A549 (cell line): ENCODE measurements at regions not wholly inside any gene's neighbourhood (a gene's known extent, or its start where the extent isn't known, plus 50 kb on each side); places are given as distances from the start of the nearest gene placed in this dataset.

Experiments used
- ATAC-seq, 2 experiments: fragments of 200-7000 bp in 1 of 2; fragments of >200 bp in 1 of 2; cut with Nextera tagmentation in 1 of 2; cut with Tn5 transposase in 1 of 2; 3 replicates each; pipeline versions ENCODE4 v1.8.0 to v1.9.1; 2018 to 2020; ENCODE audit warnings: mild to moderate bottlenecking in 1 of 2, moderate library complexity in 1 of 2
- CTCF ChIA-PET: fragments of 300-600 bp; sonication (Branson Sonifier 250); formaldehyde crosslinking; extraction: SDS; loops from one replicate; lab custom pipeline; 2021; ENCODE audit warnings: antibody characterized with exemption, inconsistent platforms; lab: Yijun Ruan, JAX
- POLR2A ChIA-PET: fragments of 350-600 bp; formaldehyde crosslinking; extraction: SDS; loops from one replicate; lab custom pipeline; 2021; ENCODE audit warnings: antibody characterized with exemption, inconsistent platforms; lab: Yijun Ruan, JAX
- DNase-seq, 2 experiments: peaks; one replicate each; pipeline versions ENCODE4 v3.0.0 to v3.0.0-alpha.2; 2011 to 2016; ENCODE audit warnings: low read depth in 1 of 2, low spot score in 1 of 2
- FAIRE-seq: peaks from 2 replicates; lab custom pipeline; 2011; peaks lifted over from hg19 to GRCh38; lab: Jason Lieb, UNC
- H3K27ac ChIP-seq, 2 experiments: fragments of >200 bp; sonication (Bioruptor Twin); formaldehyde crosslinking; 3 replicates each; pipeline ENCODE4 v1.5.1; 2016 to 2017
- H3K4me1 ChIP-seq: fragments of >200 bp; sonication (Bioruptor Twin); formaldehyde crosslinking; 3 replicates; pipeline ENCODE4 v1.6.1; 2016
- H3K4me2 ChIP-seq: fragments of >200 bp; sonication (Bioruptor Twin); formaldehyde crosslinking; 3 replicates; pipeline ENCODE4 v1.6.1; 2016
- H3K4me3 ChIP-seq: fragments of >200 bp; sonication (Bioruptor Twin); formaldehyde crosslinking; 3 replicates; pipeline ENCODE4 v1.5.1; 2016
- H3K9me3 ChIP-seq: fragments of >200 bp; sonication (Bioruptor Twin); formaldehyde crosslinking; 3 replicates; pipeline ENCODE4 v1.6.1; 2016
- CHD4 ChIP-seq: fragments of 200-600 bp; sonication (generic); IDR thresholded peaks from 2 replicates; pipeline ENCODE4 v1.6.1; 2016; ENCODE audit warnings: antibody characterized with exemption, mild to moderate bottlenecking, borderline replicate concordance
- EHMT2 ChIP-seq: fragments of 200-600 bp; sonication (generic); IDR thresholded peaks from 2 replicates; pipeline ENCODE4 v1.6.1; 2016; ENCODE audit warnings: antibody characterized with exemption, low read depth, mild to moderate bottlenecking, moderate library complexity
- EP300 ChIP-seq, 2 experiments: fragments of >200 bp; sonication (Bioruptor Twin); formaldehyde crosslinking; IDR thresholded peaks; 2 replicates in 1 of 2; 3 replicates in 1 of 2; pipeline ENCODE4 v1.6.1; 2016 to 2017
- ESRRA ChIP-seq: fragments of 150-350 bp; IDR thresholded peaks from 2 replicates; pipeline ENCODE4 v1.6.1; 2014; ENCODE audit warnings: mild to moderate bottlenecking, low read length, borderline replicate concordance
- FOXS1 ChIP-seq: fragments of 250-450 bp; sonication (Bioruptor Pico); IDR thresholded peaks from 2 replicates; pipeline ENCODE4 v1.5.0; 2020; ENCODE audit warnings: mild to moderate bottlenecking, moderate library complexity
- HDAC2 ChIP-seq: fragments of 200-600 bp; sonication (generic); IDR thresholded peaks from 2 replicates; pipeline ENCODE4 v1.6.1; 2016
- HOXA7 ChIP-seq: fragments of 250-450 bp; sonication (Bioruptor Pico); IDR thresholded peaks from 2 replicates; pipeline ENCODE4 v1.5.0; 2020; ENCODE audit warnings: mild to moderate bottlenecking, moderate library complexity
- HOXB5 ChIP-seq: fragments of 250-450 bp; sonication (Bioruptor Pico); IDR thresholded peaks from 2 replicates; pipeline ENCODE4 v1.5.0; 2020; ENCODE audit warnings: mild to moderate bottlenecking, moderate library complexity
- KDM5A ChIP-seq: fragments of 200-600 bp; sonication (generic); IDR thresholded peaks from 2 replicates; pipeline ENCODE4 v1.6.1; 2016; ENCODE audit warnings: antibody characterized with exemption, mild to moderate bottlenecking
- MAFK ChIP-seq: fragments of 450-650 bp; IDR thresholded peaks from 2 replicates; pipeline ENCODE4 v1.6.1; 2014; ENCODE audit not compliant: partially characterized antibody
- MAX ChIP-seq: IDR thresholded peaks from 2 replicates; pipeline ENCODE4 v1.6.1; 2012
- NPAS2 ChIP-seq: fragments of 250-450 bp; sonication (Bioruptor Pico); IDR thresholded peaks from 2 replicates; pipeline ENCODE4 v1.8.0; 2022; ENCODE audit warnings: mild to moderate bottlenecking, moderate library complexity, borderline replicate concordance
- PBX3 ChIP-seq: IDR thresholded peaks from 2 replicates; pipeline ENCODE4 v1.6.1; 2012
- RAD21 ChIP-seq, 2 experiments: fragments of >200 bp in 1 of 2; sonication (Bioruptor Twin) in 1 of 2; formaldehyde crosslinking in 1 of 2; IDR thresholded peaks in 1 of 2; conservative IDR thresholded peaks in 1 of 2; 2 replicates in 1 of 2; 3 replicates in 1 of 2; pipeline ENCODE4 v1.6.1; 2012 to 2018; ENCODE audit warnings: inconsistent platforms in 1 of 2
- RARB ChIP-seq: fragments of 250-450 bp; sonication (Bioruptor Pico); IDR thresholded peaks from 2 replicates; pipeline ENCODE4 v1.8.0; 2021; ENCODE audit warnings: mild to moderate bottlenecking, moderate library complexity
- REST ChIP-seq: fragments of 200-600 bp; sonication (generic); IDR thresholded peaks from 2 replicates; pipeline ENCODE4 v1.6.1; 2016; ENCODE audit warnings: antibody characterized with exemption, mild to moderate bottlenecking, moderate library complexity
- RFX5 ChIP-seq: fragments of 450-650 bp; IDR thresholded peaks from 2 replicates; pipeline ENCODE4 v1.7.1; 2014; ENCODE audit warnings: antibody characterized with exemption, mild to moderate bottlenecking, moderate library complexity
- RNF2 ChIP-seq: fragments of 200-600 bp; sonication (generic); IDR thresholded peaks from 2 replicates; pipeline ENCODE4 v1.6.1; 2016; ENCODE audit warnings: low read depth, mild to moderate bottlenecking, antibody characterized with exemption, moderate library complexity, borderline replicate concordance
- SREBF2 ChIP-seq: fragments of 450-650 bp; IDR thresholded peaks from 2 replicates; pipeline ENCODE4 v1.6.1; 2014; ENCODE audit warnings: mild to moderate bottlenecking, moderate library complexity
- ZNF302 ChIP-seq: fragments of 250-450 bp; sonication (Bioruptor Pico); IDR thresholded peaks from 2 replicates; pipeline ENCODE4 v1.9.0; 2021; ENCODE audit warnings: inconsistent platforms, mild to moderate bottlenecking, moderate library complexity
- WGBS: methylation state at CpG from one replicate; pipeline ENCODE4 v1.1.6; 2017; ENCODE audit errors: missing lambda C conversion rate; 5-methylcytosine and 5-hydroxymethylcytosine counted together
- TF ChIP-seq, protein P1 (sequence below): fragments of >200 bp; sonication (Bioruptor Twin); formaldehyde crosslinking; IDR thresholded peaks from 2 replicates; pipeline ENCODE4 v1.6.1; 2016

GRCh38 chr17:45656527-45657181, 127.5 kb upstream of the CRHR1 start:
- FAIRE-seq, result no peak
- Histone ChIP-seq H3K4me1 (no peaks in the 10 kb centered on the region), H3K4me3 (no peak overlapping the region), H3K4me2 (no peak overlapping the region), H3K9me3 (0 out of 3 replicates have a peak, but pooled peaks cover 3% of the 10 kb centered on the region), H3K27ac (no peak overlapping the region)
- WGBS, result 76% methylated on average over 11 of the region's 11 CpGs
- no peak for DNase-seq
- TF ChIP-seq RAD21 (conservative IDR thresholded peaks at IDR 0.05 in 1 of 2, IDR thresholded peaks at IDR 0.05 in 1 of 2), result no peak
- TF ChIP-seq MAFK, result peak; percentile 94
- TF ChIP-seq, protein P1, sequence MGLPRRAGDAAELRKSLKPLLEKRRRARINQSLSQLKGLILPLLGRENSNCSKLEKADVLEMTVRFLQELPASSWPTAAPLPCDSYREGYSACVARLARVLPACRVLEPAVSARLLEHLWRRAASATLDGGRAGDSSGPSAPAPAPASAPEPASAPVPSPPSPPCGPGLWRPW, result no peak
- no peak for TF ChIP-seq ESRRA
- no peak for TF ChIP-seq EP300 (IDR thresholded peaks at IDR 0.05)
- TF ChIP-seq NPAS2, result no peak
- ChIA-PET CTCF (interaction anchor here (0.6 to 13.1 kb wide), 6 partner anchors 8 to 492 kb away, joined by 3 to 95 read pairs (median 4); no protein-coding TSS in a partner anchor), POLR2A (no interaction called here)
- no peak for ATAC-seq

GRCh38 chr17:45660474-45660873, 123.6 kb upstream of the CRHR1 start:
- 21% methylated on average over 4 of the region's 4 CpGs for WGBS
- Histone ChIP-seq H3K9me3 (0 out of 3 replicates have a peak, but pooled peaks cover 6% of the 10 kb centered on the region), H3K4me3 (no peak overlapping the region), H3K4me2 (no peak overlapping the region), H3K27ac (no peak overlapping the region), H3K4me1 (no peaks in the 10 kb centered on the region)
- POLR2A ChIA-PET, result no interaction called here
- CTCF ChIA-PET, result interaction anchor here (0.8 to 9.8 kb wide), 6 partner anchors 10 to 194 kb away, joined by 3 to 90 read pairs (median 4); no protein-coding TSS in a partner anchor
- ATAC-seq (no peak), DNase-seq (no peak), FAIRE-seq (no peak)
- TF ChIP-seq REST (peak; percentile 62), RARB (CRISPR knock-in tag) (no peak), HDAC2 (no peak), CHD4 (no peak), ZNF302 (no peak)

DNA sequence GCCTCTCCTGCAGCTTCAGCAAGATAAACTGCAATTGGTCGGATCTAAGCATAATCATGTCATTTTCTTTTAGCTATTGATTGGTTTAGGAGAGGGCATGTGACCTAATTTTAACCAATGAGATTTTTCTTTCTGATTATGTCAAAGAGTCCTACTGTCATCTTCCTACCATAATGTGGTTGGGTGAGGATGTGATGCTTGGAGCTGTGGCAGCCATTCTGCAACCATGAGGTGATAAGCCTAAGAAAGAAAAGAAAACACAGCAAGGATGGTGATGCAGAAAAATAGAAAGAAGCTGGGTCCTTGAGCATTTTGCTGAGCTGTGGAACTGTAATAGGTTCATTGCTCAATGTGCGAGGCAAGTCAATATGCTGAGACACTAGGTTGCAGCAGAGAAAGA, 121.7 kb upstream of the CRHR1 start:
- WGBS, result 40% methylated on average over 2 of the region's 2 CpGs
- no peak for TF ChIP-seq RFX5
- no peak for TF ChIP-seq CHD4
- TF ChIP-seq HOXB5 (CRISPR knock-in tag), result no peak
- no peak for FAIRE-seq
- Histone ChIP-seq H3K9me3 (0 out of 3 replicates have a peak, but pooled peaks cover 6% of the 10 kb centered on the region), H3K4me2 (no peak overlapping the region), H3K27ac (no peak overlapping the region), H3K4me1 (no peaks in the 10 kb centered on the region), H3K4me3 (no peak overlapping the region)
- ATAC-seq, result no peak
- ChIA-PET CTCF (interaction anchor here (0.6 to 9.8 kb wide), 10 partner anchors 9 to 286 kb away, joined by 3 to 90 read pairs (median 6); partner anchors contain the start of gene CRHR1), POLR2A (no interaction called here)
- DNase-seq, result no peak

DNA sequence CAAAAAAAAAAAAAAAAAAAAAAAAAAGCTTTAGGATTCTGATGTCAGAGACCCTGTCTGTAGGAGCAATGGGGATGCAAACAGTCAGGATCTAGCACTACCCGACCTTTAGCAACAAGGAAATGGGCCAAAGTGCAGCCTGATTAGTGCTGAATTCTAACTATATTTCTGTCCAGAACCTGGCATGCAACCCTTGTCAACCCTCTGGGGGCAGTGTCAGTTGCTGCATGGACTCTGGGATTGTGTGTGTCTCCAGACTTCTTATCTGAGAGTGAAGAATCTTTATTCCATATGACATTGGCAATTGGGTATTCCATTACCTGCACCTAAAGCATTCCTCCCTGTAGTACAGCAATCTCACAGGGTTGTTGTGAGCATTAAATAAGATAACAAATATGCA, 120.3 kb upstream of the CRHR1 start:
- CTCF ChIA-PET, result interaction anchor here (2.0 to 9.8 kb wide), 3 partner anchors 15 to 188 kb away, joined by 8 to 90 read pairs (median 12); no protein-coding TSS in a partner anchor
- H3K4me3 ChIP-seq, result no peak overlapping the region
- TF ChIP-seq MAFK (no peak), EHMT2 (no peak), RAD21 (conservative IDR thresholded peaks at IDR 0.05 in 1 of 2, IDR thresholded peaks at IDR 0.05 in 1 of 2) (no peak), MAX (no peak), HOXA7 (CRISPR knock-in tag) (no peak), FOXS1 (CRISPR knock-in tag) (no peak), RNF2 (no peak), KDM5A (no peak), SREBF2 (no peak), PBX3 (no peak)
- TF ChIP-seq, protein P1, result no peak
- peak in 1 of 2 experiments; percentile 40; a peak in 2 of 6 replicates for ATAC-seq
- no peak overlapping the region for H3K27ac ChIP-seq
- no peak for FAIRE-seq
- no peak for DNase-seq
- 4% methylated on average over 1 of the region's 1 CpG for WGBS
- no peak overlapping the region for H3K4me2 ChIP-seq
- no peaks in the 10 kb centered on the region for H3K4me1 ChIP-seq
- H3K9me3 ChIP-seq, result 0 out of 3 replicates have a peak, but pooled peaks cover 4% of the 10 kb centered on the region
- POLR2A ChIA-PET, result no interaction called here
